Stimulated activated CD4-positive, alpha-beta T cell treated with anti-CD3 and anti-CD28 coated beads, Interleukin-12 subunit alpha, Interleukin-12 subunit beta, amount 100 ng/mL, for 4 hours (primary cell): ENCODE measurements at regions not wholly inside any gene's neighbourhood (a gene's known extent, or its start where the extent isn't known, plus 50 kb on each side); places are given as distances from the start of the nearest gene placed in this dataset.
"Not testable (repeated sequence)": the region's sequence is repeated elsewhere in the genome, so short reads cannot be mapped to it uniquely, and the experiment has no call there.

ENCODE experiments used
- DNase-seq: peaks from one replicate; pipeline ENCODE4 v3.0.0-alpha.2; 2020

DNA sequence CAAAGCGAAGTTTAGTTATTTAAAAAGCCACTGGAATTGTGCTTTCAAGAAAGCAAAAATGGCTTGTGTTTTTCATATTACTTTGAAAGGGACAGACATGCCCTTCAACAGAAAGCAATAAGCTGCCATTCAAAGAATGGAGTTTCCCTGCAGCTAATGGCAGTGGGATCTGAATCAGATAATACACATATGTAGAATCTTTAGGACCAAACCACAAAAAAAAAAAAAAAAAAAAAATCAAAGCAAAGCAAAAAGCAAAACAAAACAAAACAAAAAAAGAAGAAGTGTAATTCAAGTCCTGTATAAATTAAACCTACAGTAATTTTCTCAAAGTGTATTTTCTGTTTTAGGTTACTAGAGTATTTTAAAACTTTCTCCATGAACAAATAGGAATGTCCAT is 63.6 kb upstream of the ZNF217 start:
- DNase-seq, result no peak

DNA sequence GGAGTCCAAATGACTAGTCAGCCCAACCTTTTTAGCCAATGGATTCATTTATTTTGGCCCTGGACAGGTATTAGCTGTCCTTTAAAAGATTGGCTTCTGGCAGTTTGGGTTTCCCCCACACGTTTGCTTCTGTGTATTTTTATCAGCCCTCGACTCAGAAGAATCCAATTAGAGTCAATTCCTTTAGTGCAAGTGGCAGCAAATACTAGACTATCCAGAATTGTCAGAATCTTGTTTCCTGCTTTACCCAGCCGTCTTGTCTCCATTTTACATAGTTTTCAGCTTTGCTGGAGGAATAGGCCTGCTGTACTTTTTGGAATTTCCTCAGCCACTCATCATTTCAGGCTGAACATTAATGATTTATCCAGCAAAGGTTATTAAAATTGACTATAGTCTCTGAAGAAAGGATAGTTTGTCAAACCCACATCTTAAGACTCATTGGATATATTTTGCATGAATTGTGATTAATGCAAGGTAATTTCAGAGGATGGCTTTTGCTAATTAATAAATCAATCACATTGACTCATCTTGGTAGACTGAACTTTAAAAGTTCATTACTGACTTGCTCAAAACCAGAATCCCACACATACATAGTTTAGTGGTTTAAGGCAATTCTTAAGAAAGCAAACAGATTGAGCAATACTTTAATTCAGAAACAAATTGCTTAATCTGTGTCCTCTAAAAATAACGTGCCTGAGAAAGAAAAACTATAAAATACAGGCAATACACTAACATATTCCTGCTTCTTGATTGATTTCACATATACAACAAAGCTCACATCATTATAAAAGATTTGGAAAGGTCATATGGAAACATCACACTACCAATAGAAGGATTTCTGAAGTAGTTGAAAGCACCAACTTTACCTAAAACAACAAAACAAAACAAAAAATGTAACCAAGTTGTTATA is 62.9 kb upstream of the ZNF217 start:
- DNase-seq, result no peak

DNA sequence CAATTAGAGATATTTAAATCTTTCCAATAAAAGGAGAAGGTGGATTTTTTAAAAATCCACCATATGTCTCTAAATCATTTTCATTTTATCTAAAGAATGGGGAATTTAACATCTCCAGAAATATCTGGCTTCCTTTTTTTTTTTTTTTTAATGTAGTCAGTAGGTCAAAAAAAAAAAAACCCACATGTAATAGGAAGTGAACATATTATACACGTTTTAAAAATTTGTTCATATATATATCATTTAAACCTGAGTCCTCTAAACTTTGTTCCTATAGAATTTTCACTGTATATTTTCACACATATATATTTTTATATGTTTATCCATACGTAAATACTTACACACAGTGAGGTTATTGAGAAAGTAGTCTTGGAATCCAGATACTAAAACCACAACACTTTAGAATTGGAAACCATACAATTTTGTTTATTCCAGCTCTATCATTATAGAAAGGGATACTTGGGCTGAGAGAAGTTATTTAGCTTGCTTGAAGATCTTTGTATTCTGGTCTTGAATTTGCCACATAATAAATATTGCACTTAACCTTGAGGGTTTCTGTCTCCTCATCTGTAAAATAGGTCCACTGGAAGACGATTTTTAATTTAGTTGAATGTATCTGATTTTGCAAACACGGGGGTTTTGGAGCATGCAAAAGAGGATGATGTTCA is 62.1 kb upstream of the ZNF217 start:
- no peak for DNase-seq

DNA sequence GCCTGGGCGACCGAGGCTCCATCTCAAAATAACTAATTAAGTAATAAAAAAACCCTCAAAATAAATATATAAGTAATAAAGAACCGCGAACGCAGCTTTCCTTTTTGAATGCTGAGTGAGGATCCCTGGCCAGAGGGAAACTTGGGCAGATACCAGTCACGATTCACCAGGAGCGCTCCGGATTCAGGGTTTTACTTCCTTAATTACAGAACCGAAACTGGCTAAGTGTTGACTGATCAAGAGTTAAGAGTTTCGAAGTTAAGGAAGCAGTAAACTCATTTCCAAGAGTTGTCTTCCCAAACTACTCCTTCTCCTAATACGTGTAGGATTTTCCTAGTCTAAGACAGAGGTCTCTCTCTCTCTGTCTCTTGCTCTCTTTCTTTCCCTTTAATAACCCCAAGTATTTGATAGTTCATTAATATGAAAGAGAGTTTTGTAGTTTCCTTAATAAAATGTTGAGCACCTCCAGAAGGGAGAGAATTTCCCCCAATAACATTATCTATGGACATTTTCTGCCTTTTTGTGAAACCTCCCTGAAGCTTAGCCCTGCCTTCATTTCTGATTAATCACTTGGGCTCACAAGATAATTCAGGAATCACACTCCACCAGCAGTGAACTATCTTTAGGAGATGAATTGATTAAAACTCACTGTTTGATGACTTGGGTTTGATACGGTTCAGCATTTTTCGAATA is 61.4 kb upstream of the ZNF217 start:
- DNase-seq, result no peak

DNA sequence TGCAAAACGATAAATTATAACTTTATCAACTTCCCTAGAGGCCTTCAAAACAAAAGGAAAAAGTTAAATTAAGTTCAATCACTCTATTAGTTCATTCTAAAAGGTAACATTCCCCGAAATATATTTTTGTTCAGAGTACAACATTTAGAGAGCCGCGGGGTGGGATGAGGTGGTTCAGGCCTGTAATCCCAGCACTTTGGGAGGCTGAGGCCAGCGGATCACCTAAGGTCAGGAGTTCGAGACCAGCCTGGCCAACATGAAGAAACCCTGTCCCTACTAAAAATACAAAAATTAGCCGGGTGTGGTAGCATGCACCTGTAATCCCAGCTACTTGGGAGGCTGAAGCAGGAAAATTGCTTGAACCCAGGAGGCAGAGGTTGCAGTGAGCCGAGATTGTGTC is 60.9 kb upstream of the ZNF217 start:
- DNase-seq, result not testable (repeated sequence)

DNA sequence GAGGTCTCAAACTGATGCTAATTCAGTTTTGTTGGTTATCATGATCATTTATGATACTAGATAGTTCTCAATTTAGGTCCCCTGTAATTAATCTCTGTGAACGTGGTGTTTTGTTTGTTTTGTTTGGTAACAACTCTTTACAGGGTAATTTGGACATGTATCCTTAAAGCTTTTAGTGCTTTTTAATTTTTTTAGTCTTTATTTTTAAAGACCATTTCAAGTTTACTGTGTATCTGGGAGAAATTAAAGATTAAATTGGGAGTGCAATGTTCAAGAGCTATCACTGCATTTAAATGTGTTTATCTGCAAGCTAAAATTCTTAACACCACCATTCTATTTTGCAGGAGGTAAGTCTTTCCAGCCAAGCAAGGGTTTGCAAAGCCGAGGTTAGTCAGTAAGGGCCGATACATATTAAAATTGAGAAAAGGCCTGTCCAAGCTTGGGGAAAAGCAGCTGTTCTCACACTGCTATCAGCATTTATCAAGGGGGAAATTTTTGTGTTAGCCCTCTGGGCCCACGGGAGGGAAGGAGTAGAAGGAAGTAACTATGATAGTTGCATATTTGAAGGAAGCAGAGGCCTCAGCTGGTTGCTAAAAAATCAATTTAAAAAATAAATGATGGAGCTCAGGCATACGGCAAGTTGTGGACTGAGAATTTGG is 59.3 kb upstream of the ZNF217 start:
- DNase-seq, result no peak

DNA sequence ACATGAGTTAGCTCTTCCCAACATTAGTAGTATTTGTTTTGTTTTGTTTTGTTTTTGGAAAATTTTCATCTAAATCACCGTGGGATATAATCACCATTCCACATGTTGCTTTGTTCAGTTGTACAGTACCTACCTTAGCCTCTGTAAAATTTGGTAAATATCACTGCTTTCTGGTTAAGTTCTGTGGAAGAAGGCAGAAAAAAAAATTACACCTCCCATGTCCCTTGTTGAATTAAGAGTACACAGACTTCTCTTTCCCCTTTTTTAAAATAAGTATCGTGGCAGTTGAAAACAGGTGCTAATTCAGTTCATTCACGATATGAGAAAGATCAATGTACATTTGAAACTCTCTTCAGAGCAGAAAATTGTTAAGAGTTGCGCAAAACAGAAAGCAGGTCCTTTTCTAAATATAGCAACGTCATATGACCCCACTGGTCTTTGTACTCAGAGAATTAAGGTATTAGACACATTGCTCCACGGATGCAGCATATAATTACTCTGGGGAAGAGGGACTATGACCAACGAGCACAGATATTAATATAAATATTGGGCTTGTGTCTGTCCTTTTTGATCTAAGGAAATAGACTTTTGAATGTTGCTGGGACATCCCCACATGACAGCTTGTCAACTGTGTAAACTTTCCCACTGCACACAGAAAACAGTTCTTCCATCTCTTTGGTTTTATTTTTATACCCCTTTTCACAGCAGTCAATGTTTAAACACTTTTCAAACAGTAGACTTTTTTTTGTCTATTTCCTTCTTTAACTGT is 58.6 kb upstream of the ZNF217 start:
- no peak for DNase-seq

DNA sequence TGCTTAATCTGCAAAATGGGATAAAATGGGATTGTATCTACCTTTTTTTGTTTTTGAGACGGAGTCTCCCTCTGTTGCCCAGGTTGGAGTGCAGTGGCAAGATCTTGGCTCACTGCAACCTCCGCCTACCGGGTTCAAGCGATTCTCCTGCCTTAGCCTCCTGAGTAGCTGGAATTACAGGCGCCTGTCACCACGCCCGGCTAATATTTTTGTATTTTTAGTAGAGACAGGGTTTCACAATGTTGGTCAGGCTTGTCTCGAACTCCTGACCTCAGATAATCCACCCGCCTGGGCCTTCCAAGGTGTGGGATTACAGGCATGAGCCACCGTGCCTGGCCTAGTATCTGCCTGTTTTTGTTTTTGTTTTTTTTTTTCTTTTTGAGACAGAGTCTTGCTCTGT is 55.9 kb upstream of the ZNF217 start:
- DNase-seq, result not testable (repeated sequence)

DNA sequence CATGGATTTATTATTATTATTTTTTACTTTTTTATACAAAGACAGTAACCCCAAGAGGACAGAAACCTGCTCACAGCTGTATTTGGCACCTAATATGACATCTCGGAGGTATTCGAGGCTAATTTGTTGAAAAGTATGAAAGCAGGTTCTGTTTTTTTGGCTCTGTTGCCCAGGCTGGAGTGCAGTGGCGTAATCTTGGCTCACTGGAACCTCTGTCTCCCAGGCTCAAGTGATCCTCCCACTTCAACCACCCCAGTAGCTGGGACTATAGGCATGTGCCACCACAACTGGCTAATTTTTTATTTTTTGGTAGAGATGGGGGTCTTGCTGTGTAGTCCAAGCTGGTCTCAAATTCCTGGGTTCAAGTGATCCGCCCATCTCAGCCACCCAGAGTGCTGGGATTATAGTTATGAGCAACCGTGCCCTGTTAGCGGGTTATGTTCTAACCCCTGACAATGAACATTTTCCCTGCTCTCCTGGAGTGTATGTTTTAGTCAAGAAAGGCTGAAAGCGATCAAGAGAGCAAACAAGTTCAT is 53.7 kb upstream of the ZNF217 start:
- no peak for DNase-seq

DNA sequence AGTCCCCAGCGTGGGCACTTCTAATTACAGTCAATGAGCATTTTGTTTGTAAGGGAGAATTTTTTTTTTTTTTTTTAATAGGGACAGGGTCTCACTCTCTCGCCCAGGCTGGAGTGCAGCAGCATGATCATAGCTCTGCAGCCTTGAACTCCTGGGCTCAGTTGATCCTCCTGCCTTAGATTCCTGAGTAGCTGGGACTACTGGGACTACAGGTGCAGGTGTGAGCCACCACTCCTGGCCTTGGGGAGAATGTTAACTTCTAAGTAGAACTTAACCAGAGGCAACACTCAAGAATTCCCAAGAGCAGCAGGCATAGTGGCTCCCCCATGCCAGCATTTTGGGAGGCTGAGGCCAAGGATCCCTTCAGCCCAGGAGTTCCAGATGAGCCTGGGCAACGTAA is 52.9 kb upstream of the ZNF217 start:
- DNase-seq, result no peak

DNA sequence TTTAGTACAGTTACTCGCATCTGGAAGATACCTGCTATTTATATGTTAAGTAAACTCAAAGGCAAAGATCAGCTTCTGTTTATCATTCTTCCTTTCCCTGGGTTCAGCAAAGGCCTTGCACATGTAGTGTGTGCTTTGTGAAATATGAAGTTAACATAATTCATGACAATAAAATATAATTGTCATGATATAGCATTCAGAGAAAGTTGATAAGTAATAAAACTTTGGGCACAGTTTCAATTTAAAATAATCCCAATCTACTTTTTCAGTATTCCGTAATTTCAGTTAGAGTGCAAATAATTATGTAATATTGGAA is 51.9 kb upstream of the ZNF217 start:
- no peak for DNase-seq

DNA sequence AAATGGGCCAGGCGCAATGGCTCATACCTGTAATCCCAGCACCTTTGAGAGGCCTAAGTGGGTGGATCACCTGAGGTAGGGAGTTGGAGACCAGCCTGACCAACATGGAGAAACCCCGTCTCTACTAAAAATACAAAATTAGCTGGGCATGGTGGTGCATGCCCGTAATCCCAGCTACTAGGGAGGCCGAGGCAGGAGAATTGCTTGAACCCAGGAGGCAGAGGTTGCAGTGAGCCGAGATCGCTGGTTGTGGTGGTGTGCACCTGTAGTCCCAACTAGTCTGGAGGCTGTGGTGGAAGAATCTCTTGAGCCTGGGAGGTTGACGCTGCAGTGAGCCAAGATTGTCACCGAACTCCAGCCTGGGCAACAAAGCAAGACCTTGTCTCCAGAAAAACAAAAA is 50.5 kb upstream of the ZNF217 start:
- DNase-seq, result not testable (repeated sequence)
